Neural progenitor cell (in vitro differentiated cells): ENCODE measurements at regions not wholly inside any gene's neighbourhood (a gene's known extent, or its start where the extent isn't known, plus 50 kb on each side); places are given as distances from the start of the nearest gene placed in this dataset.

Experiments used
- EZH2 ChIP-seq: fragments of 200-600 bp; sonication (generic); IDR thresholded peaks from 2 replicates; pipeline ENCODE4 v1.6.1; 2017; ENCODE audit warnings: antibody characterized with exemption, mild to moderate bottlenecking, moderate library complexity
- TF ChIP-seq, protein P1 (sequence below): fragments of 200-600 bp; sonication (generic); IDR thresholded peaks from 2 replicates; pipeline ENCODE4 v1.5.1; 2017; ENCODE audit warnings: antibody characterized with exemption, mild to moderate bottlenecking

GRCh38 chr13:58329746-58330145 lies 698.2 kb downstream of the PCDH17 start:
- TF ChIP-seq, protein P1, sequence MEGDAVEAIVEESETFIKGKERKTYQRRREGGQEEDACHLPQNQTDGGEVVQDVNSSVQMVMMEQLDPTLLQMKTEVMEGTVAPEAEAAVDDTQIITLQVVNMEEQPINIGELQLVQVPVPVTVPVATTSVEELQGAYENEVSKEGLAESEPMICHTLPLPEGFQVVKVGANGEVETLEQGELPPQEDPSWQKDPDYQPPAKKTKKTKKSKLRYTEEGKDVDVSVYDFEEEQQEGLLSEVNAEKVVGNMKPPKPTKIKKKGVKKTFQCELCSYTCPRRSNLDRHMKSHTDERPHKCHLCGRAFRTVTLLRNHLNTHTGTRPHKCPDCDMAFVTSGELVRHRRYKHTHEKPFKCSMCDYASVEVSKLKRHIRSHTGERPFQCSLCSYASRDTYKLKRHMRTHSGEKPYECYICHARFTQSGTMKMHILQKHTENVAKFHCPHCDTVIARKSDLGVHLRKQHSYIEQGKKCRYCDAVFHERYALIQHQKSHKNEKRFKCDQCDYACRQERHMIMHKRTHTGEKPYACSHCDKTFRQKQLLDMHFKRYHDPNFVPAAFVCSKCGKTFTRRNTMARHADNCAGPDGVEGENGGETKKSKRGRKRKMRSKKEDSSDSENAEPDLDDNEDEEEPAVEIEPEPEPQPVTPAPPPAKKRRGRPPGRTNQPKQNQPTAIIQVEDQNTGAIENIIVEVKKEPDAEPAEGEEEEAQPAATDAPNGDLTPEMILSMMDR = no peak
- TF ChIP-seq EZH2 = no peak
